HEK293 (cell line): ENCODE measurements at regions not wholly inside any gene's neighbourhood (a gene's known extent, or its start where the extent isn't known, plus 50 kb on each side); places are given as distances from the start of the nearest gene placed in this dataset.

Source experiments
- CTCF ChIA-PET: fragments of 350-600 bp; formaldehyde crosslinking; extraction: SDS; loops from one replicate; lab custom pipeline; 2021; ENCODE audit warnings: antibody characterized with exemption; lab: Yijun Ruan, JAX
- POLR2A ChIA-PET: fragments of 300-600 bp; formaldehyde crosslinking; extraction: SDS; loops from one replicate; lab custom pipeline; 2020; ENCODE audit warnings: antibody characterized with exemption, inconsistent platforms; lab: Yijun Ruan, JAX
- H3K27ac ChIP-seq: fragments of 200-500 bp; sonication (Bioruptor generic); 2 replicates; pipeline ENCODE4 v1.5.1; 2014; ENCODE audit warnings: low read depth, low read length, control low read depth, inconsistent platforms; ENCODE audit errors: extremely low read depth
- H3K36me3 ChIP-seq, 2 experiments: fragments of 200-500 bp in 1 of 2; sonication (Bioruptor generic) in 1 of 2; 1 replicate in 1 of 2; 2 replicates in 1 of 2; pipeline ENCODE4 v1.5.1; 2014 to 2017; ENCODE audit warnings: inconsistent platforms in 2 of 2, low read length in 2 of 2; ENCODE audit not compliant: control insufficient read depth in 2 of 2, insufficient read depth in 1 of 2
- H3K4me1 ChIP-seq: fragments of 200-500 bp; sonication (Bioruptor generic); 2 replicates; pipeline ENCODE4 v1.5.1; 2014; ENCODE audit warnings: mild to moderate bottlenecking, low read length, inconsistent platforms; ENCODE audit not compliant: control insufficient read depth, insufficient read depth
- H3K4me3 ChIP-seq: 2 replicates; pipeline ENCODE4 v1.5.1; 2011; ENCODE audit warnings: low read depth, mild to moderate bottlenecking, control low read depth, low read length, moderate library complexity
- H3K9me3 ChIP-seq: fragments of 200-500 bp; sonication (Bioruptor generic); 2 replicates; pipeline ENCODE4 v1.5.1; 2014; ENCODE audit warnings: low read depth, low read length, inconsistent platforms; ENCODE audit not compliant: control insufficient read depth, insufficient read depth
- EGR2 ChIP-seq: fragments of 450-650 bp; formaldehyde crosslinking; IDR thresholded peaks from 2 replicates; pipeline ENCODE4 v1.5.1; 2016; ENCODE audit warnings: low read depth, missing biosample characterization, missing genetic modification characterization
- GLIS2 ChIP-seq: fragments of 450-650 bp; formaldehyde crosslinking; IDR thresholded peaks from 2 replicates; pipeline ENCODE4 v1.5.1; 2016; ENCODE audit warnings: missing biosample characterization, missing genetic modification characterization
- HOXC10 ChIP-seq: sonication (generic); formaldehyde crosslinking; IDR thresholded peaks from 2 replicates; pipeline ENCODE4 v1.8.1; 2023; ENCODE audit warnings: mild to moderate bottlenecking, missing genetic modification reagents
- KLF10 ChIP-seq: fragments of 450-650 bp; IDR thresholded peaks from 2 replicates; pipeline ENCODE4 v1.5.1; 2018; ENCODE audit warnings: missing biosample characterization, mild to moderate bottlenecking, missing genetic modification characterization
- KLF7 ChIP-seq: fragments of 450-650 bp; formaldehyde crosslinking; IDR thresholded peaks from 2 replicates; pipeline ENCODE4 v1.5.1; 2016; ENCODE audit warnings: missing biosample characterization, missing genetic modification characterization, borderline replicate concordance
- MEIS1 ChIP-seq: sonication (generic); formaldehyde crosslinking; IDR thresholded peaks from 2 replicates; pipeline ENCODE4 v1.8.1; 2022; ENCODE audit warnings: missing genetic modification reagents, mild to moderate bottlenecking, borderline replicate concordance
- REPIN1 ChIP-seq: fragments of 450-650 bp; formaldehyde crosslinking; IDR thresholded peaks from 2 replicates; pipeline ENCODE4 v1.5.1; 2017; ENCODE audit warnings: missing biosample characterization, missing genetic modification characterization, low read depth
- SALL2 ChIP-seq: fragments of 450-650 bp; formaldehyde crosslinking; IDR thresholded peaks from 2 replicates; pipeline ENCODE4 v1.5.0; 2017; ENCODE audit warnings: missing biosample characterization, mild to moderate bottlenecking, missing genetic modification characterization, borderline replicate concordance
- ZBTB20 ChIP-seq: fragments of 450-650 bp; formaldehyde crosslinking; IDR thresholded peaks from 2 replicates; pipeline ENCODE4 v1.5.1; 2016; ENCODE audit warnings: missing biosample characterization, missing genetic modification characterization
- ZFHX2 ChIP-seq: fragments of 450-650 bp; formaldehyde crosslinking; conservative IDR thresholded peaks from 2 replicates; pipeline ENCODE4 v1.5.1; 2016; ENCODE audit warnings: missing biosample characterization, missing genetic modification characterization
- ZNF155 ChIP-seq: fragments of 450-650 bp; formaldehyde crosslinking; IDR thresholded peaks from 2 replicates; pipeline ENCODE4 v1.5.1; 2016; ENCODE audit warnings: missing biosample characterization, missing genetic modification characterization
- ZNF169 ChIP-seq: fragments of 450-650 bp; formaldehyde crosslinking; IDR thresholded peaks from 2 replicates; pipeline ENCODE4 v1.5.1; 2016; ENCODE audit warnings: missing biosample characterization, missing genetic modification characterization
- ZNF211 ChIP-seq: fragments of 450-650 bp; formaldehyde crosslinking; IDR thresholded peaks from 2 replicates; pipeline ENCODE4 v1.5.1; 2016; ENCODE audit warnings: low read depth, missing biosample characterization, missing genetic modification characterization
- ZNF335 ChIP-seq: fragments of 450-650 bp; formaldehyde crosslinking; conservative IDR thresholded peaks from 2 replicates; pipeline ENCODE4 v1.5.1; 2016; ENCODE audit warnings: missing biosample characterization, missing genetic modification characterization
- ZNF404 ChIP-seq: fragments of 450-650 bp; formaldehyde crosslinking; IDR thresholded peaks from 2 replicates; pipeline ENCODE4 v1.5.1; 2017; ENCODE audit warnings: missing biosample characterization, missing genetic modification characterization
- ZNF433 ChIP-seq: fragments of 450-650 bp; formaldehyde crosslinking; IDR thresholded peaks from 2 replicates; pipeline ENCODE4 v1.5.1; 2016; ENCODE audit warnings: missing biosample characterization, missing genetic modification characterization, low read depth
- ZNF473 ChIP-seq: fragments of 450-650 bp; formaldehyde crosslinking; IDR thresholded peaks from 2 replicates; pipeline ENCODE4 v1.5.1; 2017; ENCODE audit warnings: missing biosample characterization, missing genetic modification characterization
- ZNF571 ChIP-seq: fragments of 450-650 bp; formaldehyde crosslinking; IDR thresholded peaks from 2 replicates; pipeline ENCODE4 v1.5.0; 2017; ENCODE audit warnings: missing biosample characterization, missing genetic modification characterization
- ZNF670 ChIP-seq: fragments of 450-650 bp; formaldehyde crosslinking; IDR thresholded peaks from 2 replicates; pipeline ENCODE4 v1.5.1; 2016; ENCODE audit warnings: missing biosample characterization, missing genetic modification characterization, low read depth
- ZNF768 ChIP-seq: fragments of 450-650 bp; formaldehyde crosslinking; IDR thresholded peaks from 2 replicates; pipeline ENCODE4 v1.5.1; 2018; ENCODE audit warnings: missing biosample characterization, mild to moderate bottlenecking, missing genetic modification characterization
- ZNF777 ChIP-seq: fragments of 450-650 bp; formaldehyde crosslinking; IDR thresholded peaks from 2 replicates; pipeline ENCODE4 v1.5.1; 2017; ENCODE audit warnings: missing biosample characterization, missing genetic modification characterization, borderline replicate concordance
- ZSCAN16 ChIP-seq: fragments of 450-650 bp; formaldehyde crosslinking; IDR thresholded peaks from 2 replicates; pipeline ENCODE4 v1.5.1; 2016; ENCODE audit warnings: missing biosample characterization, missing genetic modification characterization
- TF ChIP-seq, protein P1 (sequence below): fragments of 450-650 bp; formaldehyde crosslinking; IDR thresholded peaks from 2 replicates; pipeline ENCODE4 v1.5.1; 2017; ENCODE audit warnings: missing biosample characterization, missing genetic modification characterization
- TF ChIP-seq, protein P2 (sequence below): fragments of 450-650 bp; formaldehyde crosslinking; IDR thresholded peaks from 2 replicates; pipeline ENCODE4 v1.5.1; 2016; ENCODE audit warnings: missing biosample characterization, missing genetic modification characterization
- TF ChIP-seq, protein P3 (sequence below): fragments of 450-650 bp; formaldehyde crosslinking; IDR thresholded peaks from 2 replicates; pipeline ENCODE4 v1.5.1; 2016; ENCODE audit warnings: missing biosample characterization, missing genetic modification characterization
- TF ChIP-seq, protein P4 (sequence below): fragments of 450-650 bp; formaldehyde crosslinking; IDR thresholded peaks from 2 replicates; pipeline ENCODE4 v1.5.1; 2016; ENCODE audit warnings: missing biosample characterization, missing genetic modification characterization

- POLR2A ChIA-PET = no interaction called here
- CTCF ChIA-PET = interaction anchor here (0.6 kb wide), 1 partner anchor 36 kb away, joined by 4 read pairs; no protein-coding TSS in a partner anchor
Measured at GRCh38 chr13:61030445-61030844, 385.2 kb downstream of the PCDH20 start.

DNA sequence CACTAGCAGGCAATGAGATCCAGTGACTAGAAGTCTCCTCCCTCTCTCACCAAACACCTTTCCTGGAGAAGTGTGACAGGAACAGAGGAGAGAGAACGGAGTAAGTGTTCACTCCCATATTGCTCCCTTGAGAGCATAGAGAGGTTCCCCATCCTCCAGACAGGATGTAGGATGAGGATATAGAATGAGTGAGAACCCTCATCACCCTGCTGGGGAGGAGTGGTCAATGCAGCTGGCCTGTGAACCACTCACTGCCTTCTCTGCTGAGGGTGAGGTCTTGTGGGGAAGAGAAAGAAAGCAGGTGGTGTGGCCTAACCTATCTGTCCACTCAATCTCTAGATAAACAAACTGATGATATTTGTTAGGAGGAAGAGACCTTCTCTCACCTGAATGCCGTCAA is 386.6 kb downstream of the PCDH20 start:
- Histone ChIP-seq H3K9me3 (no peaks in the 10 kb centered on the region), H3K4me3 (no peak overlapping the region), H3K36me3 (no peaks in the 10 kb centered on the region), H3K27ac (no peak overlapping the region), H3K4me1 (no peaks in the 10 kb centered on the region)
- TF ChIP-seq ZNF211 (tag by site-specific recombination) (no peak), ZBTB20 (tag by site-specific recombination) (no peak), EGR2 (tag by site-specific recombination) (no peak), ZSCAN16 (no peak), GLIS2 (tag by site-specific recombination) (no peak), MEIS1 (CRISPR knock-in tag) (no peak)
- TF ChIP-seq, protein P1, sequence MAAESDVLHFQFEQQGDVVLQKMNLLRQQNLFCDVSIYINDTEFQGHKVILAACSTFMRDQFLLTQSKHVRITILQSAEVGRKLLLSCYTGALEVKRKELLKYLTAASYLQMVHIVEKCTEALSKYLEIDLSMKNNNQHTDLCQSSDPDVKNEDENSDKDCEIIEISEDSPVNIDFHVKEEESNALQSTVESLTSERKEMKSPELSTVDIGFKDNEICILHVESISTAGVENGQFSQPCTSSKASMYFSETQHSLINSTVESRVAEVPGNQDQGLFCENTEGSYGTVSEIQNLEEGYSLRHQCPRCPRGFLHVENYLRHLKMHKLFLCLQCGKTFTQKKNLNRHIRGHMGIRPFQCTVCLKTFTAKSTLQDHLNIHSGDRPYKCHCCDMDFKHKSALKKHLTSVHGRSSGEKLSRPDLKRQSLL (tag by site-specific recombination) = no peak
- POLR2A ChIA-PET = no interaction called here
- CTCF ChIA-PET = no interaction called here

More at GRCh38 chr13:61030445-61030844, 385.2 kb downstream of the PCDH20 start:
- H3K27ac ChIP-seq = no peak overlapping the region
- no peaks in the 10 kb centered on the region for H3K9me3 ChIP-seq
- no peaks in the 10 kb centered on the region for H3K36me3 ChIP-seq
- no peak for TF ChIP-seq ZNF335 (tag by site-specific recombination)
- no peak for TF ChIP-seq ZNF155
- no peak for TF ChIP-seq ZNF670 (tag by site-specific recombination)
- no peak for TF ChIP-seq ZNF404 (tag by site-specific recombination)
- TF ChIP-seq ZNF169 (tag by site-specific recombination) = no peak
- TF ChIP-seq, protein P2, sequence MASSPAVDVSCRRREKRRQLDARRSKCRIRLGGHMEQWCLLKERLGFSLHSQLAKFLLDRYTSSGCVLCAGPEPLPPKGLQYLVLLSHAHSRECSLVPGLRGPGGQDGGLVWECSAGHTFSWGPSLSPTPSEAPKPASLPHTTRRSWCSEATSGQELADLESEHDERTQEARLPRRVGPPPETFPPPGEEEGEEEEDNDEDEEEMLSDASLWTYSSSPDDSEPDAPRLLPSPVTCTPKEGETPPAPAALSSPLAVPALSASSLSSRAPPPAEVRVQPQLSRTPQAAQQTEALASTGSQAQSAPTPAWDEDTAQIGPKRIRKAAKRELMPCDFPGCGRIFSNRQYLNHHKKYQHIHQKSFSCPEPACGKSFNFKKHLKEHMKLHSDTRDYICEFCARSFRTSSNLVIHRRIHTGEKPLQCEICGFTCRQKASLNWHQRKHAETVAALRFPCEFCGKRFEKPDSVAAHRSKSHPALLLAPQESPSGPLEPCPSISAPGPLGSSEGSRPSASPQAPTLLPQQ (tag by site-specific recombination) = no peak
- TF ChIP-seq ZFHX2 = no peak
- TF ChIP-seq, protein P3, sequence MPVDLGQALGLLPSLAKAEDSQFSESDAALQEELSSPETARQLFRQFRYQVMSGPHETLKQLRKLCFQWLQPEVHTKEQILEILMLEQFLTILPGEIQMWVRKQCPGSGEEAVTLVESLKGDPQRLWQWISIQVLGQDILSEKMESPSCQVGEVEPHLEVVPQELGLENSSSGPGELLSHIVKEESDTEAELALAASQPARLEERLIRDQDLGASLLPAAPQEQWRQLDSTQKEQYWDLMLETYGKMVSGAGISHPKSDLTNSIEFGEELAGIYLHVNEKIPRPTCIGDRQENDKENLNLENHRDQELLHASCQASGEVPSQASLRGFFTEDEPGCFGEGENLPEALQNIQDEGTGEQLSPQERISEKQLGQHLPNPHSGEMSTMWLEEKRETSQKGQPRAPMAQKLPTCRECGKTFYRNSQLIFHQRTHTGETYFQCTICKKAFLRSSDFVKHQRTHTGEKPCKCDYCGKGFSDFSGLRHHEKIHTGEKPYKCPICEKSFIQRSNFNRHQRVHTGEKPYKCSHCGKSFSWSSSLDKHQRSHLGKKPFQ (tag by site-specific recombination) = no peak
- TF ChIP-seq KLF7 (tag by site-specific recombination) = no peak
- no peak for TF ChIP-seq ZNF571
- TF ChIP-seq ZNF433 = no peak
- no peak for TF ChIP-seq HOXC10 (CRISPR knock-in tag)
- no peak for TF ChIP-seq REPIN1 (tag by site-specific recombination)
- no peak for TF ChIP-seq SALL2 (tag by site-specific recombination)
- TF ChIP-seq KLF10 = no peak
- TF ChIP-seq, protein P4, sequence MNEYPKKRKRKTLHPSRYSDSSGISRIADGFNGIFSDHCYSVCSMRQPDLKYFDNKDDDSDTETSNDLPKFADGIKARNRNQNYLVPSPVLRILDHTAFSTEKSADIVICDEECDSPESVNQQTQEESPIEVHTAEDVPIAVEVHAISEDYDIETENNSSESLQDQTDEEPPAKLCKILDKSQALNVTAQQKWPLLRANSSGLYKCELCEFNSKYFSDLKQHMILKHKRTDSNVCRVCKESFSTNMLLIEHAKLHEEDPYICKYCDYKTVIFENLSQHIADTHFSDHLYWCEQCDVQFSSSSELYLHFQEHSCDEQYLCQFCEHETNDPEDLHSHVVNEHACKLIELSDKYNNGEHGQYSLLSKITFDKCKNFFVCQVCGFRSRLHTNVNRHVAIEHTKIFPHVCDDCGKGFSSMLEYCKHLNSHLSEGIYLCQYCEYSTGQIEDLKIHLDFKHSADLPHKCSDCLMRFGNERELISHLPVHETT (tag by site-specific recombination) = no peak
- TF ChIP-seq ZNF473 (tag by site-specific recombination) = no peak
- TF ChIP-seq ZNF768 (tag by site-specific recombination) = no peak
- no peak for TF ChIP-seq ZNF777 (tag by site-specific recombination)
- no peaks in the 10 kb centered on the region for H3K4me1 ChIP-seq
- H3K4me3 ChIP-seq = no peak overlapping the region
